Right atrium auricular region (tissue), 2 donors: ENCODE measurements at regions not wholly inside any gene's neighbourhood (a gene's known extent, or its start where the extent isn't known, plus 50 kb on each side); places are given as distances from the start of the nearest gene placed in this dataset.

Experiments
- DNase-seq: peaks from one replicate; pipeline ENCODE4 v3.0.0-alpha.2; 2019; ENCODE audit warnings: low spot score
- H3K27ac ChIP-seq, 2 donors: fragments of 200-600 bp; sonication (generic); 1 replicate in 1 of 2; 2 replicates in 1 of 2; pipeline ENCODE4 v1.5.1; 2016 to 2019
- H3K27me3 ChIP-seq, 2 donors: fragments of 200-600 bp; sonication (generic); one replicate each; pipeline versions ENCODE4 v1.5.1 to v1.6.0; 2017 to 2019
- H3K36me3 ChIP-seq: fragments of 200-600 bp; sonication (generic); one replicate; pipeline ENCODE4 v1.5.1; 2016
- H3K4me1 ChIP-seq, 2 donors: fragments of 200-600 bp; sonication (generic); one replicate each; pipeline versions ENCODE4 v1.5.1 to v1.6.0; 2017 to 2019
- H3K4me3 ChIP-seq, 2 donors: fragments of 200-600 bp; sonication (generic); 1 replicate in 1 of 2; 2 replicates in 1 of 2; pipeline ENCODE4 v1.5.1; 2017 to 2019; ENCODE audit warnings: mild to moderate bottlenecking in 1 of 2, moderate library complexity in 1 of 2
- H3K9me3 ChIP-seq, 2 donors: fragments of 200-600 bp; sonication (generic); one replicate each; pipeline ENCODE4 v1.5.1; 2019
- CTCF ChIP-seq, 2 donors: fragments of 200-600 bp; sonication (generic); IDR thresholded peaks; one replicate each; pipeline ENCODE4 v1.5.1; 2019; ENCODE audit warnings: antibody characterized with exemption in 2 of 2

GRCh38 chr11:109304159-109304558, 117.8 kb upstream of the C11orf87 start:
- no peak for TF ChIP-seq CTCF (IDR thresholded peaks at IDR 0.05)
- H3K27me3 ChIP-seq = no peaks in the 10 kb centered on the region

GRCh38 chr11:109305009-109305408, 117.0 kb upstream of the C11orf87 start:
- Histone ChIP-seq H3K36me3 (no peaks in the 10 kb centered on the region), H3K27me3 (no peaks in the 10 kb centered on the region), H3K9me3 (no peaks in the 10 kb centered on the region), H3K4me1 (peaks cover 0 to 4% of the 10 kb centered on the region in 2 donors), H3K4me3 (no peak overlapping the region), H3K27ac (no peak overlapping the region)
- no peak for DNase-seq
- TF ChIP-seq CTCF (IDR thresholded peaks at IDR 0.05) = no peak

More at GRCh38 chr11:109304159-109304558, 117.8 kb upstream of the C11orf87 start:
- H3K4me1 ChIP-seq = peaks cover 0 to 4% of the 10 kb centered on the region in 2 donors
- H3K9me3 ChIP-seq = no peaks in the 10 kb centered on the region
- no peak overlapping the region for H3K4me3 ChIP-seq
- no peak overlapping the region for H3K27ac ChIP-seq
- no peaks in the 10 kb centered on the region for H3K36me3 ChIP-seq
- DNase-seq = no peak

- no peaks in the 10 kb centered on the region for H3K36me3 ChIP-seq
- TF ChIP-seq CTCF (IDR thresholded peaks at IDR 0.05) = no peak
- peaks cover 0 to 2% of the 10 kb centered on the region in 2 donors for H3K4me1 ChIP-seq
- no peaks in the 10 kb centered on the region for H3K9me3 ChIP-seq
- H3K4me3 ChIP-seq = no peak overlapping the region
- no peak for DNase-seq
- H3K27ac ChIP-seq = no peak overlapping the region
- H3K27me3 ChIP-seq = no peaks in the 10 kb centered on the region
These were observed 115.7 kb upstream of the C11orf87 start for GRCh38 chr11:109306322-109306721.

- no peaks in the 10 kb centered on the region for H3K36me3 ChIP-seq
- no peaks in the 10 kb centered on the region for H3K27me3 ChIP-seq
- no peaks in the 10 kb centered on the region for H3K9me3 ChIP-seq
- no peak overlapping the region for H3K4me3 ChIP-seq
- H3K4me1 ChIP-seq = no peaks in the 10 kb centered on the region
- H3K27ac ChIP-seq = no peak overlapping the region
- TF ChIP-seq CTCF (IDR thresholded peaks at IDR 0.05) = no peak
- no peak for DNase-seq
These were observed 114.6 kb upstream of the C11orf87 start for GRCh38 chr11:109307366-109307765.

GRCh38 chr11:109308551-109308950, 113.4 kb upstream of the C11orf87 start:
- H3K4me3 ChIP-seq = no peak overlapping the region
- H3K4me1 ChIP-seq = no peaks in the 10 kb centered on the region
- no peak for TF ChIP-seq CTCF (IDR thresholded peaks at IDR 0.05)
- DNase-seq = no peak
- H3K36me3 ChIP-seq = no peaks in the 10 kb centered on the region
- H3K27me3 ChIP-seq = no peaks in the 10 kb centered on the region
- H3K27ac ChIP-seq = no peak overlapping the region
- no peaks in the 10 kb centered on the region for H3K9me3 ChIP-seq

- Histone ChIP-seq H3K9me3 (no peaks in the 10 kb centered on the region), H3K36me3 (no peaks in the 10 kb centered on the region), H3K27ac (no peak overlapping the region), H3K27me3 (no peaks in the 10 kb centered on the region), H3K4me3 (no peak overlapping the region), H3K4me1 (no peaks in the 10 kb centered on the region)
- DNase-seq = no peak
- no peak for TF ChIP-seq CTCF (IDR thresholded peaks at IDR 0.05)
These were observed 112.8 kb upstream of the C11orf87 start for GRCh38 chr11:109309153-109309552.
